ENCODE measurements at regions not wholly inside any gene's neighbourhood (a gene's known extent, or its start where the extent isn't known, plus 50 kb on each side); places are given as distances from the start of the nearest gene placed in this dataset.

DNA sequence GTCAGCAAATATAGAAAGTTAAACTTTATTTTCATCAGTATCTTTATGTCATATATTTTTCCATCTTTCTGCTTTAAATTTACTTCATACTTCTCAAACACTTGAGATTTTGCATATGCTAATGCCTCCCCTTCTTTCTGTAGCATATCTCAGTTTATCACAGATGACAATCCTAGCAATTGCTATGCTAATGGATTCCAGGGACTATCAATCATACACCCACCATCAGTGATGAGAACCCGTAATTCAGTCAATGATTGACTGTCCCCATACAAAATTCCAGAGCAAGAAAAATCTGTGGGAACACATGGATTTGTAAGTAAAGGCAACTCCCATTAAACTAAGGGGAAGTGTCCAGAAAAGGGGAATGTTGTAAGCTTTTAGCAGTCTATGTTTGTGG lies 432.4 kb upstream of the SEMA3D start:
- TF ChIP-seq CTCF (IDR thresholded peaks at IDR 0.05), result no peak
- DNase-seq (ENCODE audit: low spot score), result no peak
- ATAC-seq (ENCODE audit: low FRiP score), result no peak

DNA sequence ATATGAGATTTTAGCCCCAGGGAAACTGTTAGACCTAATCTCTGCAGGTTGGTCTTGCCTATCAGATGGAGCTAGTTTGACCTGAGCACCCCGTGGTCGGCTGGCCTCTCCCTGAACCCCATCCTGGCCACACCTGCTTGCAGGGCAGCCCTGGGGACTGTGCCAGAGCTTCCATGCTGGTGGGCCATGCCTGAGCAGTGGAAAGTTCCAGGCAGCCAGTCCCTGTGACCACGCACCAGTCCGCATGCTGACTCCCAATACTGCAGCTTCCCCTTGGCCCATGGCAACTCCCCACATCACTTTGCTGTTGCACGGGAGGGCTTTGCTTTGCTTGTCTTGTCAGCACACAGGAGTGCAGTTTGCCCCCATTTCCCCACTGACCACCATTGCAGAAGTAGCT lies 427.8 kb upstream of the SEMA3D start:
- TF ChIP-seq CTCF (IDR thresholded peaks at IDR 0.05), result no peak
- DNase-seq (ENCODE audit: low spot score), result no peak
- no peak for ATAC-seq (ENCODE audit: low FRiP score)

GRCh38 chr7:85612514-85612913 lies 425.7 kb upstream of the SEMA3D start:
- no peak for TF ChIP-seq CTCF (IDR thresholded peaks at IDR 0.05)
- no peak for DNase-seq (ENCODE audit: low spot score)
- ATAC-seq (ENCODE audit: low FRiP score), result no peak

DNA sequence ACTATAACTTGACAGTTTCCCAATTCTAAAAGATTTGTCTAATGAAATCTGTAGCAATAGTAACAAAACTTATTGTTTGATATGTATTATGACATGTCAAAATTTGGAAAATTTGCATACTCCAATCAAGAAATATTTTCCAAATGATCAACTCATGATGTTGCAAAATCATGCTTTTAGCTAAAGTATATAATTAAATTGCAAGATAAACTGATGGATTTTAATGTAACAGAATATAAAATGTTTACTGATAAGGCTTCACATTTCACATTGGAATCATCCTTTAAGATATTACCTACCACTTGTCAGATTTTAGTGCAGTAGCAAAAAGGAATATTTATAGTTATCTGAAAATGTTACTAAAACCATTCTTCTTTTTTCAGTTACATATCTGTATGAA lies 421.9 kb upstream of the SEMA3D start:
- no peak for TF ChIP-seq CTCF (IDR thresholded peaks at IDR 0.05)
- DNase-seq (ENCODE audit: low spot score) (no peak), ATAC-seq (ENCODE audit: low FRiP score) (no peak)

DNA sequence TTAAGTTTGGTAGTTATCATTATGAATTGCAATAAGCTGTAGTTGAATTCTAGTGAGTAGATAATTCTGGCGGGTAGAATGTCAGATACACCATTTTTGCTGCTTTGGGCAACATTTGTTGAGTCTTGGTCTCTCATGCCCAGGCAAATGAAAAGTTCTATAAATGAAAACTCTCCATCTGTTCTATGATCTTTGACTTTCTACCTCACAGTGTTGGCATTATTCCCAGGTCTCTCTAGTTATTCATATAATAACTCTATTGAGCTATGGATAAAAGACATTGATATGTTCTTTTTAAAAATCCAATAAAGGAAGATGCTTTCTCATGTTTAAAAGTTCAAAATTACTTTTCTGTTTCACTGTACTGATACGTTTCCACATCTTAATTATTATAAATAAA lies 415.3 kb upstream of the SEMA3D start:
- TF ChIP-seq CTCF (IDR thresholded peaks at IDR 0.05), result no peak
- ATAC-seq (ENCODE audit: low FRiP score), result no peak

GRCh38 chr7:85600395-85600794 lies 413.5 kb upstream of the SEMA3D start:
- ATAC-seq (ENCODE audit: low FRiP score) (no peak), DNase-seq (ENCODE audit: low spot score) (no peak)
- TF ChIP-seq CTCF (IDR thresholded peaks at IDR 0.05), result no peak

More for the DNA sequence above, 415.3 kb upstream of the SEMA3D start:
- DNase-seq (ENCODE audit: low spot score), result no peak

GRCh38 chr7:85596827-85597226 lies 410.0 kb upstream of the SEMA3D start:
- DNase-seq (ENCODE audit: low spot score) (no peak), ATAC-seq (ENCODE audit: low FRiP score) (no peak)
- no peak for TF ChIP-seq CTCF (IDR thresholded peaks at IDR 0.05)
